ENCODE measurements at regions not wholly inside any gene's neighbourhood (a gene's known extent, or its start where the extent isn't known, plus 50 kb on each side); places are given as distances from the start of the nearest gene placed in this dataset.

DNA sequence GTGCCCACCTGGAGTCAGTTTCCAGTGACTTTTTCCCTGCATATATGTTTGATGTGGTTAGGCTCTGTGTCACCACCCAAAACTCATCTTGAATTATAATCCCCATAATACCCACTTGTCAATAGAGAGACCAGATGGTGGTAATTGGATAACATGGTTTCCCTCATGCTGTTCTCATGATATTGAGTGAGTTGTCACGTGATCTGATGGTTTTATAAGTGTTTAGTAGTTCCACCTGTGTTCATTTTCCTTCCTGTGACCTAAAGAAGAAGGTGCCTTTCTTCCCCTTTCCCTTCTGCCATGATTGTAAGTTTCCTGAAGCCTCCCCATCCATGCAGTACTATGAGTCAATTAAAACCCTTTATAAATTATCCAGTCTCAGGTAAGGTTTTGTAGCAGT, 740.9 kb downstream of the ARAP2 start:
- ChIA-PET CTCF (no interaction called here), POLR2A (ENCODE audit: low non-redundant PET) (no interaction called here)
- Histone ChIP-seq H3K27ac (ENCODE audit: low read depth, low read length, poor library complexity, severe bottlenecking) (no peak overlapping the region), H3K36me3 (ENCODE audit: insufficient read depth, low read length, poor library complexity, severe bottlenecking) (no peaks in the 10 kb centered on the region), H3K27me3 (replicated peaks; ENCODE audit: insufficient read depth, low read depth, low read length, poor library complexity) (no peaks in the 10 kb centered on the region), H3K4me3 (ENCODE audit: low read depth, low read length, poor library complexity, severe bottlenecking) (no peak overlapping the region), H3K4me1 (ENCODE audit: insufficient read depth, low read length, poor library complexity, severe bottlenecking) (no peaks in the 10 kb centered on the region), H3K9me3 (ENCODE audit: low read depth, low read length, poor library complexity, severe bottlenecking) (no peaks in the 10 kb centered on the region)
- TF ChIP-seq, protein P1, sequence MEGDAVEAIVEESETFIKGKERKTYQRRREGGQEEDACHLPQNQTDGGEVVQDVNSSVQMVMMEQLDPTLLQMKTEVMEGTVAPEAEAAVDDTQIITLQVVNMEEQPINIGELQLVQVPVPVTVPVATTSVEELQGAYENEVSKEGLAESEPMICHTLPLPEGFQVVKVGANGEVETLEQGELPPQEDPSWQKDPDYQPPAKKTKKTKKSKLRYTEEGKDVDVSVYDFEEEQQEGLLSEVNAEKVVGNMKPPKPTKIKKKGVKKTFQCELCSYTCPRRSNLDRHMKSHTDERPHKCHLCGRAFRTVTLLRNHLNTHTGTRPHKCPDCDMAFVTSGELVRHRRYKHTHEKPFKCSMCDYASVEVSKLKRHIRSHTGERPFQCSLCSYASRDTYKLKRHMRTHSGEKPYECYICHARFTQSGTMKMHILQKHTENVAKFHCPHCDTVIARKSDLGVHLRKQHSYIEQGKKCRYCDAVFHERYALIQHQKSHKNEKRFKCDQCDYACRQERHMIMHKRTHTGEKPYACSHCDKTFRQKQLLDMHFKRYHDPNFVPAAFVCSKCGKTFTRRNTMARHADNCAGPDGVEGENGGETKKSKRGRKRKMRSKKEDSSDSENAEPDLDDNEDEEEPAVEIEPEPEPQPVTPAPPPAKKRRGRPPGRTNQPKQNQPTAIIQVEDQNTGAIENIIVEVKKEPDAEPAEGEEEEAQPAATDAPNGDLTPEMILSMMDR (conservative IDR thresholded peaks at IDR 0.05; ENCODE audit: low read depth, low read length), result no peak
- no peak for TF ChIP-seq EZH2 (IDR thresholded peaks at IDR 0.05; ENCODE audit: borderline replicate concordance, low read depth, low read length, poor library complexity, severe bottlenecking)
- no TSS peak for BruUV-seq (replicated peaks)
- intact Hi-C loops (cut with micrococcal nuclease; ENCODE audit: unreplicated experiment), result no loop called here
- DNase-seq (ENCODE audit: low spot score), result no peak

DNA sequence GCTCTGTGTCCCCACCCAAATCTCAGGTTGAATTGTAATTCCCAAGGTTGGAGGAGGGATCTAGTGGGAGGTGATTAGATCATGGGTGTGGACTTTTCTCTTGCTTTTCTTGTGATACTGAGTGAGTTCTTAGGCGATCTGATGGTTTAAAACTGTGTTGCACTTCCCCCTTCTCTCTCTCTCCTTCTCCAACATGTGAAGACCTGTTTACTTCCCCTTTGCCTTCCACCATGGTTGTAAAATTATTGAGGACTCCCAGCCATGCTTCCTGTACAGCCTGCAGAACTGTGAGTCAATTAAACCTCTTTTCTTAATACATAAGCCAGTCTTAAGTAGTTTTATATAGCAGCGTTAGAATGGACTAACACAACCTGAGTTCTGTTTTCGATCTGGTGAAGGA, 738.2 kb downstream of the ARAP2 start:
- no TSS peak for BruUV-seq (replicated peaks)
- Histone ChIP-seq H3K9me3 (ENCODE audit: low read depth, low read length, poor library complexity, severe bottlenecking) (no peaks in the 10 kb centered on the region), H3K27ac (ENCODE audit: low read depth, low read length, poor library complexity, severe bottlenecking) (no peak overlapping the region), H3K27me3 (replicated peaks; ENCODE audit: insufficient read depth, low read depth, low read length, poor library complexity) (no peaks in the 10 kb centered on the region), H3K36me3 (ENCODE audit: insufficient read depth, low read length, poor library complexity, severe bottlenecking) (no peaks in the 10 kb centered on the region), H3K4me3 (ENCODE audit: low read depth, low read length, poor library complexity, severe bottlenecking) (no peak overlapping the region), H3K4me1 (ENCODE audit: insufficient read depth, low read length, poor library complexity, severe bottlenecking) (no peaks in the 10 kb centered on the region)
- CTCF ChIA-PET, result no interaction called here
- DNase-seq (ENCODE audit: low spot score), result no peak
- POLR2A ChIA-PET (ENCODE audit: low non-redundant PET), result no interaction called here
- intact Hi-C loops (cut with micrococcal nuclease; ENCODE audit: unreplicated experiment), result no loop called here
- TF ChIP-seq EZH2 (IDR thresholded peaks at IDR 0.05; ENCODE audit: borderline replicate concordance, low read depth, low read length, poor library complexity, severe bottlenecking), result no peak
- TF ChIP-seq, protein P1 (conservative IDR thresholded peaks at IDR 0.05; ENCODE audit: low read depth, low read length), result no peak

DNA sequence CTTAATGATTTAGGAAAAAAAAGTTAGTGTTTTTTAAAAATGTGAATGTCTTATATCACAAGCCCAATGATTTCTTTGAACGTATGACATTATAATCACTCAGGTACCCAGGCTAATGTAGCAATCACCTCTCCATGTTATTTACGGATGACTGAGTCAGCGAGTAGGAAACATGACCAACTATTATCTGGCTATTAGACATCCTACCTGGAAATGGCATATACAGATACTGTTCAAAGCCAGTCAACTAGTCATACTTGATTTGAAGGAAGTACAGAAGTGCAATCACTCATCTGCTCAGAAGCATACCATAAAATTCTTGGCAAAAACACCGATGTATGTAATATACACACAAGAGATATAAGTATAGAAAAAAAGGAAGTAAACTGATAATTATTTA, 732.5 kb downstream of the ARAP2 start:
- no peak overlapping the region for H3K4me3 ChIP-seq (ENCODE audit: low read depth, low read length, poor library complexity, severe bottlenecking)
- TF ChIP-seq, protein P1 (conservative IDR thresholded peaks at IDR 0.05; ENCODE audit: low read depth, low read length), result no peak
- no peak for TF ChIP-seq EZH2 (IDR thresholded peaks at IDR 0.05; ENCODE audit: borderline replicate concordance, low read depth, low read length, poor library complexity, severe bottlenecking)
- H3K9me3 ChIP-seq (ENCODE audit: low read depth, low read length, poor library complexity, severe bottlenecking), result no peaks in the 10 kb centered on the region
- H3K27me3 ChIP-seq (replicated peaks; ENCODE audit: insufficient read depth, low read depth, low read length, poor library complexity), result no peaks in the 10 kb centered on the region
- ChIA-PET POLR2A (ENCODE audit: low non-redundant PET) (no interaction called here), CTCF (no interaction called here)
- BruUV-seq (replicated peaks), result no TSS peak
- intact Hi-C loops (cut with micrococcal nuclease; ENCODE audit: unreplicated experiment), result no loop called here
- H3K4me1 ChIP-seq (ENCODE audit: insufficient read depth, low read length, poor library complexity, severe bottlenecking), result no peaks in the 10 kb centered on the region
- no peaks in the 10 kb centered on the region for H3K36me3 ChIP-seq (ENCODE audit: insufficient read depth, low read length, poor library complexity, severe bottlenecking)
- H3K27ac ChIP-seq (ENCODE audit: low read depth, low read length, poor library complexity, severe bottlenecking), result no peak overlapping the region
- DNase-seq (ENCODE audit: low spot score), result no peak
